ENCODE measurements at regions not wholly inside any gene's neighbourhood (a gene's known extent, or its start where the extent isn't known, plus 50 kb on each side); places are given as distances from the start of the nearest gene placed in this dataset.
"Not testable (repeated sequence)": the region's sequence is repeated elsewhere in the genome, so short reads cannot be mapped to it uniquely, and the experiment has no call there.

DNA sequence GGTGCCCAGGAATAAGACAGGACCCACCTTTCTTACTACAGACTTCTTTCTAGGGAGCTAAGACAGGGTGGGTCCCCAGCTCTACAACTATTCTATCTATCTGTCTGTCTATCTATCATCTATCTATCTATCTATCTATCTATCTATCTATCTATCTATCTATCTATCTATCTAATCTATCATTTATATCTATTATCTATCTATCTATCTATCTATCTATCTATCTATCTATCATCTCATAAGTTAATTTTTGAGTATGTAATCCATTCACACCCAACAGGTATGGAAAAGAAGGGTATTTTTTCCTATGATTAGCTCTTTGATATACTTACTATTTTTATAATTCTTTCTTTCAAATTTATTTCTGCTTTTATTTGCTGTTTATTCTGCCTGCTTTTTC lies 55.9 kb downstream of the BAMBI start:
- no peak for DNase-seq

DNA sequence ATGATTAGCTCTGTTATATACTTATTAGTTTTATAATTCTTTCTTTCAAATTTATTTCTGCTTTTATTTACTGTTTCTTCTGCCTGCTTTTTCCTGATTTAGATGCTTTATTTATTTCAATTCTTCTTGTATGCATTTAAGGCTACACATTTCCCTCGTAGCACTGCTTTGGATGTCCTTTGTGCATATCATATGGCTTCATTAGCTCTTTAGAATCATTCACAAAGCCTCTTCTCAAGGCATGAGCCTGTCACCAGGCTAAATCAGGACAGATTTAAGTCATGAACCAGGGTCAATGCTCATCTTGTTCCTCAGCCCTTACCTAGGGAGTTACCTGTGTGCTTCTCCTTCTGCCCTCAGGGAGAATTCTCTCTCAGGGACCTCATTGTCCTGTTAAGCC lies 56.3 kb downstream of the BAMBI start:
- no peak for DNase-seq

DNA sequence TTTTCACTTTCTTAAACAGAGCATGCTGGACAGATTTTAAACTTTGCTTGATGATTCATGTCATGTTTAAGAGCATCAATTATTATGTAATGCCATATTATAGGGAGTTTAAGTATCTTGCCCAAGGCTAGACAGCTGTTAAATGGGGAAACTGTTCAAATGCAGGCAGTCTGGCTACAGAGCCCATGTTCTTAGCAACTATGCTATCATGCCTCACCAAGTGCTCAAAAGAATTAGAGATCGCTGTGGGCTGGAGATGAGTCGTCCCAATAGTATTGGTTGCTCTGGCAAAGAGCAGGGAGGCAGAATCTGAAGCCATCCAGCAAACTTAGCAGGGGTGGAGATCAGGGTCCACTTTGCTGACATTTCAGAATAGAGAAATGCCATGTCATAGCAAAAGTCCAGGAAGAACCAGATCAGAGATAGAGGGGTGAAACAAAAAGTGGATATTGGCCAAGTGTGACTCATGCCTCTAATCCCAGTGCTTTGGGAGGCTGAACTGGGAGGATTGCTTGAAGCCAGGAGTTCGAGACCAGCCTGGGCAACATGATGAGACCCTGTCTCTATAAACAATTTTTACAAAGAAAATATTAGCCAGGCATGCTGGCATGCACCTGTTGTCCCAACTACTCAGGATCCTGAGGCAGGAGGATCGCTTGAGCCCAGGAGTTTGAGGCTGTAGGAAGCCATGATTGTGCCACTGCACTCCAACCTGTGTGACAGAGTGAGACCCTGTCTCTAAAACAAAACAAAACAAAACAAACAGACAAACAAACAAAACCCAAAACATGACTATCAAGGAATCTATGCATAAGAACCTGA lies 57.8 kb downstream of the BAMBI start:
- DNase-seq = no peak

DNA sequence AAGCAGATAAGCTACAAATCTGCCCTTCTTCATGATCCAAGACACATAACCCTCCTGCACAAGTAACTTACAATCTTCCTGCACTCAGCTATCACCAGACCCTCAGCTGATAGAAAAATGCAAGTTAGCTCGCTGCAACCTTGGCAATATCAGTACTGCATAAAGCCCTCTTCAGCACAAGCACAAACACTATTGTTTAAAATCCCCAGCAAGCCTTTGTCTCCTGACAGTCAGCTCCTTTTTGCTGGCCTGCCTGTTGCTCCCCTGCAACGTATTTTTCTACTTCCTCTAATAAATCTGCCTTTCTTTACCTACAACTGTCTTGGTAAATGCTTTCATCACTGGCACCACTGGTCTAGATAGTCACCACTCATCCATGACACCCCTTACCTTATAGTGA lies 59.8 kb downstream of the BAMBI start:
- DNase-seq = no peak

DNA sequence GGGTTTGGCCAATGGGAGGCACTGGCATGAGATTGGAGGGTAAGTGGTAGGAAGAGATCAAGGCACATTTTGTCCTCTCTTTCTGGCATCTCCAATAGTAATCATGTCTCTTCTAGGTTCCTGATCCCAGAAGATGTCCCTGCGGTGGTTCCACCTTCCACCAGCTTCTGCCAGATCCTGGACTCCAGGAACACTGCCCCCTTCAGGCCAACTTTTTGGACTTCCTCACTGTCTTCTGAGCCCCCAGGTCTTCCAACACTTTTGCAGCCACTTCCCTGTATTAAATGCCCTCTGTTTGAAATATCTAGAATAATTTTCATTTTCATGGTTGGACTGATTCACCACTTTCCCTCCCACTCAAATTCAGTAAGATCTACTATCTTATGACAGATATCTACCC lies 60.9 kb downstream of the BAMBI start:
- no peak for DNase-seq

DNA sequence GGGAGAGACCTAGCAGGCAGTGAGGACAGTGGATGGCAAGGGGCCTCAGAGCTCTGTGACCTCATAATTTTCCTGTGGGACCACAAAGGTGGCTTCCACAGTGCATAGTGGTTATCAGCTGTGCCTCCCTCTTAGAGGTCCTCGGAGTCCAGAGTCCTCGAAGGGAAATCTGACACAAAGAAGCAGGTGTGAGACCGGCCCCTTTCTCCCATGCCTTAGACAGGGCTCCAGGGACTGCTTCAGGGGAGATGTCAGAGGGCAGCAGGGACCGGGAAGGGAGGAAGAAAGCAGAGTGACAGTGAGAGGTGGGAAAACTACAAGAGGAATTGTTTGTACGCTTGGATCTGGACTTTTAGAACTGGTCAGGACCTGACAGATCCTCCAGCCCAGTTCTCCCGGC lies 66.3 kb downstream of the BAMBI start:
- no peak for DNase-seq

DNA sequence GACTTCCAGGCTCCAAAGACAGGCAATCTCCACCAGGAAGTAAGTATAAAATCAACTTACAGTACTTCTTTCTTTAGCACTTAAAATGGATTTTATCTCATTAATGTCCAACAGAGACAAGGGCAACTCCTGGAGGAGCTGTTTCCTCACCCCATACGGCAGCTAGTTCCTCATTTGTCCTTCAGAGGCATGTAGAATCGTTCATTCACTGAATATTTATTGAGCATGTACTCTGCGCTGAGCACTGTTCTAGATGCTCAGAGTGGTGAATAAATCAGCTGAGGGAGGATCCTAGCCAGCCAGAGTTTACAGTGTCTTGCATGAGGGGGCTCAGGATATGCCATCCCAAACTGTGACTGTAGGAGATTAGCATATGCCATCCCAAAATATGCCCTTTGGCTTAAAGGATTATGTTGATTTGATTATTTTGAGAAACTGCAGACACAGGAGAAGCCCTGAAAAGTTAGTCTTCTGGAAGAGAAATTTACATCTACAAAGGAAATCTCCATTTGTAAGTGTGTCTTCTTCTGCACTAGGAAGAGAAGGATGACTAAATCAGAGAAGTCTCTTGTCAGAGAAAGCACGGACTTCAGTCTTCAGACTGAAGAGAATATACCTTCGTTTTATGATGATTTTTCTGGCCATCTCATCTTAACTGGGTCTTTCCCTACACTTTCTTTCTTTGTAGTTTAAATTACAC lies 66.9 kb downstream of the BAMBI start:
- no peak for DNase-seq

DNA sequence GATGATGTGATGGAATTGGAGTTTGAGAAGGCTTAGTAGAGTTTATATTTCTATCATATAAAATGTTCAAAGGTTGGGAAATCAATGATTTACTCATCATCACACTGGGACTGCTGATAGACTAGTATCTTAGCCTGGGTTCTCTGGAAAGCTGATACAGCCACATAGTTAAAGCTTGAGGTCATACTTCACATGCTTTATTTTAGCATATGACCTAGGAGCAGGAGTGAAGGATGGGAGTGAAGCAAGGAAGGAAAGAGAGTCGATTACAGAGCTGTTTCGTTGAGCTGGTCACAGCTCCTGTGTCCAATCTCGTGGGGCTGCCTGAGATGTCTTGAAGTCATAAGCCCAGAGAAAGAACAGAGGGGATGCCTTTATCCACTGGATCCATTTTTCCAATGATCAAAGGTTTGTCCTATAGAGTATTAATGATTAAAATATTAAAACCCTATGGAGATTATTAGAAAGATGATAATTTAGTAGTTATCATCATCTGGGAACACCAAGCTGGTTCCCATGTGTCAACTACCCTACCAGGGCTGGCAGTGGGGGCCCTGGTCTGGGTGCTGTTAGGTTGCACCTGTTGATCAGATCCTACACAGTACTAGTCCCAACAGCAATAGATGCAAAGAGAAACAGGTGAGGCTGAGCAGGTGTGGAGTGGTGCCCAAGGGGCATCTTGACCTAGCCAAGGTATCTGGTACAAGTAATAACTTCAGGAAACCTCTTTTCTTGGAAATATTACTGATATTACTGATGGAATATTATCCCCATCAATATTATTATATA lies 77.8 kb downstream of the BAMBI start:
- no peak for DNase-seq

DNA sequence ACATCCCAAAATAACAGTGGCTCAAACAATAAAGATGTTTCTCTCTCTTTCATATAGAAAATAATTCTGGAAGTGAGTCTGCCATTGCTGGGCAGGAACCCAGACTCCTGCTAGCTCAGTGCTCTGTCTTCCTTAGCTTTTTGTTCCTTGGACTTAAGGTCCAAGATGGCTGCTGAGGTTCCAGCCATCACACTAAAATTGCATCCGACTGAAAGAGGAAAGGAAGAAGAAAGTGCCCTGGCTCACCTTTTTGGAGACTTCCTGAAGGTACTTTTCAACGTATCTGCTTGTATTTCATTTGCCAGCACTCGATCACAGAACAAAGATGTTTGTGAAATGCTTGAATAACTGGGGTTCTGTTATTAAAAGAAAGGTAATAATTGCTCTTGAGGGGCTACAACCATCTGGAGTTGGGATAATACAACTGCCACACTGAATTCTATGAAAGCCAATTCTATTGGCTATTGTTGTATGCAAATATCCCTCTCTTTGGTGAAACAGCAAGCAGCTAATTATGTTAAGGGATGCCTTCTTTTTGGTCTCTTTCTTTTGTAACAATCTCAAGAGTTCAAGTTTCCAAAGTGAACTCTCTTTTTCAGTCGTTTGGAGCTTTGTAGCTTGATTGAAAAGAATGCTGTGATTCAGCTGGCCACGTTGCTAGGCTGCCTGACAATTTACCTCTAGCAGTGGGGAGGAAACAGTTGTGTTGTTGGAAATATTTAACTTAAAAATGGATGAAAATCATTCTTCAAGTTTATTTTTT lies 83.9 kb downstream of the BAMBI start:
- no peak for DNase-seq

DNA sequence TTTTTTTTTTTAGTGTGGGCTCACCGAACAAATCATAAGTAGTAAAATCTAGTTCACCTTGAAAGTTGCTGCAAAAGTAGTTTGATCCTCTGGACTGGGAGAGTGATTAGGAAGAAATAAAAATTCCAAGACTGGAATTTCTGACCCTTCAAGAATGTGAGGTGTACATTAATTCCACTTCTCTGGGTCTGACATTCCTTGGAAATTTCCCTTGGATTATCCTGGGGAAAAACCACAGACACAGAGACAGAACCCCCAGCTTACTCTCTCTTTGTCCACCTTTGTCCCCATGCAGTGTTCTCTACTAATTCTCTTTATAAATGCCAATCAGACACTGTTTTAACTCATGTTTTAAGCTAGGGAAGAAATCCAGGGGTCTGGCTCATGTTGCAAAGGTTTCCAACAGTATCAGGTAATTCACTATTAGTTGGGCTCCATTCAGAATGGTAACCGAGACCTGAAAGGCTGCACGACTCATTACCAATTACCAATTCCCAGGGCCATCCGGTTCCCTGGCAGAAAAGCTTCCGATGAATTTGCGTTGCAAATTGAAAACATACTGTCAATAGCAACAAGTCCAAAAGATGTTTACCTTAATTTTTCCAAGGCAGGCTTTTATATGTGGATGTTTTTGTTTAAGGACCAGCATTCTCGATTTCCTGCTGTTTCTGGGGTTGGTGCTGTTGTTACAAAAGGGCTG lies 86.3 kb downstream of the BAMBI start:
- no peak for DNase-seq

DNA sequence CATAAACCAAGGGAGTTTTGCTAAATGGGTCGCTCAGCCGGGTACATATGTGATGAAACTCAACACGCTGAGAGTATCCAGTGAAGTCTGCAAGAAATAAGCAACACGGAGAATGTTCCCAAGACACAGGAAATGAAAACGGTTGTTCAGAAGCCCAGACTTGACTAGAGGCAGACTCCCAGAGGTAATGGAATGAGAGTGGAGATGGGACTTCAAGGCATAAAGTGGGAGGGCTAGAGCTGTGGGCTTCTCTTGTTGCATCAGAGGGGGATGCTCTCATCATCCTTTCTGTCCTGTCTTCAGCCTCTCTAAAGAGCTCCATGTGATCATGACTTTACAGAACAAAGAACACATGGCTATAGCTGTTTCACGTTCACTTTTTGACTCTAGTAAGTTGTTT lies 88.3 kb downstream of the BAMBI start:
- no peak for DNase-seq

DNA sequence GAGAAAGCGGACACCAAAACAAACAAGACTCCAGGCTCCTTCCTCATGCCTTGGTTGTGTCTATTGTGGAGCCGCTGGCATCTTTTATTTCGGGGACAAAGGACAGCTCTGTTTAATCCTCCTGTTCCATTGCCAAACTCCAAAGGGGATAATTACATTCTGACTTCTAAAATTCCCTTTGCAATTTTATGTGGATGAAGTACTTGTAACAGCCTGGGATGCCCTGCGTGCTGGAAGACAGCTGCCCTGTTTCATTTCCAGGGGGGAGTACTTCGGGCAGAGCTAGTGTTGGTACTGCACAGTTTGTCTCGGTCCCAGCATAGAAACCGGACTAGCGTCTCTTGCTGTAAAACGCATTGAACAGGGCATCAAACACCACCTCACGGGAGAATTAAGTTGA lies 90.9 kb downstream of the BAMBI start:
- no peak for DNase-seq

DNA sequence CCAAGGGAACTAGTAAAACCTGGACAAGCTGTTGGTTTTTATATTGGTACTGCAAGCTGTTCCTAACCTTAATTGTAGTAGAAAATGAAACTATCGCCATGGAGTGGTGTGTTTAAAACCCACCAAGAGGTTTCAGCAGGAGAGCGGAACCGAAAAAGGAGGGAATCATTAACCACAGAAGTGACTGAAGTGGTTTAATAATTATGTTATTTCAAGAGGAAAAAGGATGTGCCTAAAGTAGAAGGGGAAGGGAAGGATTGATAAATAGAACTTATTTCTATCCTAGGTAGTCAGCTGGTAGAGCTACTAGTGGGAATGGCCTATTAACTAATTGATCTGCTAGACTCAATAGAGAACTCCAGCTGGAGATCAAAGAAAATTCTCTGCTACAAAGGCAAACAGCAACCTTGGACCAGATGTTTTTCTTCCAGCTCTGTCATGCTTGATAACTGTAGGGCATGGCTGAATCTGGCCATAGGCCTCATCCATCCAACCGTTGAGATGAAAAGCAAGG lies 91.8 kb downstream of the BAMBI start:
- no peak for DNase-seq

DNA sequence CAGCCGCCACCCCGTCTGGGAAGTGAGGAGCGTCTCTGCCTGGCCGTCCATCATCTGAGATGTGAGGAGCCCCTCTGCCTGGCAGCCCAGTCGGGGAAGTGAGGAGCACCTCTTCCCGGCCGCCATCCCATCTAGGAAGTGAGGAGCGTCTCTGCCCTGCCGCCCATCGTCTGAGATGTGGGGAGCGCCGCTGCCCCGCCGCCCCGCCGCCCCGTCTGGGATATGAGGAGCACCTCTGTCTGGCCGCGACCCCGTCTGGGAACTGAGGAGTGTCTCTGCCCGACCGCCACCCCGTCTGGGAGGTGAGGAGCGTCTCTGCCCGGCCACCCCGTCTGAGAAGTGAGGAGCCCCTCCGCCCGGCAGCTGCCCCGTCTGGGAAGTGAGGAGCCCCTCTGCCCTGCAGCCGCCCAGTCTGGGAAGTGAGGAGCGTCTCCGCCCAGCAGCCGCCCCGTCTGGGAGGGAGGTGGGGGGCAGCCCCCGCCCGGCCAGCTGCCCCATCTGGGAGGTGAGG lies 94.3 kb downstream of the BAMBI start:
- DNase-seq = not testable (repeated sequence)

DNA sequence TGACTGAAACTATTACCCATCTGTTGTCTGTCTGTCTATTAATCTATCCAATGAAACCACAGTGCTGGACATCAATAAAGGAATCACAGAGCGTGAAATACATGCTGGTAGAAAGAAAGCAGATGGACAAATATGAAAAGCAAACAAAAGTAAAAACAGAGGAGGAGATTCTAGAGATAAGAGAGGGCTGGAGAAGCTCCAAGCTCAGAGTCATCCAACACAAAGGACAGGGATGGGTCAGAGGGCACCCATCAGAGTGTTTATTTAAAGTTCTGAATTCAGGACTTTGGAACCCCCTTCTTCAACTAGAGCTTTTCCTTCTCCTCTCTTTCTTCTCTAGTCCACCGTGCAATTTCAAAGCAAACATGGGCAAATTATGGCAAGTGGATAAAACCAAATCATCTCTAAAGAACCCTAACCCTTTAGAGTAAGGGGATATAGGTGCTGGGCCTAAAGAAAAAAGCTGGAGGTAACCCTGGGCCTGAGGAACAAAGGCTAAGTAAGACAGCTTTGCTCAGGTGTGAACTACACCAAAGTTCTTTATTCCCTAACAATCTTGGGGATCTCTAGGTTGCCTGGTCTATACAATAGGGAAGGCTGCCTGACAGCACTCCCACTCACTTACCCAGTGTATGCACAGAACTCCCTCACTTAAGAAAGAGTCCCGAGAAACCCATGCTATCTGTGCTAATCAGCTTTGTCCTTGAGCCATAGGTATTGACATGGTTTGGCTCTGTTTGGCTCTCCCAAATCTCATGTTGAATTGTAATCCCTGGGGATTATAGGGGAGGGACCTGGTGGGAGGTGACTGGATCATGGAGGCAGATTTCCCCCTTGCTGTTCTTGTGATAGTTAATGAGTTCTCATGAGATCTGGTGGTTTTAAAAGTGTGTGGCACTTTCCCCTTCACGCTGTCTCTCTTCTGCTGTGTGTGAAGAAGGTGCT lies 97.0 kb downstream of the BAMBI start:
- no peak for DNase-seq

DNA sequence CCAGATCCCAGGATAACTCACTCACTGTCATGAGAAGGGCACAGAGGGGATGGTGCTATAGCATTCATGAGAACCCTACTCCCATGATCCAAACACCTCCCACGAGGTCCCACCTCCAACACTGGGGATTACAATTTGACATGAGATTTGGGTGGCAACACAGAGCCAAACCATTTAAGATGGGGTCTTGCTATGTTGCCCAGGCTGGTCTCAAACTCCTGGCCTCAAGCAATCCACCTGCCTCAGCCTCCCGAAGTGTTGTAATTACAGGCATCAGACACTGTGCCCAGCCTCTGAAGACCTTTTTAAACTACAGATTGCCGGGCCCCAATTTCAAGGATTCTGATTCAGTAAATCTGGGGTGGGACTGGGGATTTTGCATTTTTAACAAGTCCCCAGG lies 98.5 kb downstream of the BAMBI start:
- no peak for DNase-seq

DNA sequence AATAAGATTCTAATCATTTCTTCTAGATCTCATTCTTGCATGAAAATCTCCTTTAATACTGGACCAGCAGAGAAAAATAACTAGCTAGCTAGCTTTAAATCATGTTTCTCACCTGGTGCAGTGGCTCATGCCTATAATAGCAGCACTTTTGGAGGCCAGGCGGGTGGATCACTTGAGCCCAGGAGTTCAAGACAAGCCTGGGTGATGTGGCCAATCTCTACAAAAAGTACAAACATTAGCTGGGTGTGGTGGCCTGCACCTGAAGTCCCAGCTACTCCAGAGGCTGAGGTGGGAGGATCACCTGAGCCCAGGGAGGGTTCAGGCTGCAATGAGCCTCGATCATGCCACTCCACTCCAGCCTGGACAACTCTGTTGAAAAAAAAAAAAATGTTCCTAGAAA lies 99.2 kb downstream of the BAMBI start:
- no peak for DNase-seq

DNA sequence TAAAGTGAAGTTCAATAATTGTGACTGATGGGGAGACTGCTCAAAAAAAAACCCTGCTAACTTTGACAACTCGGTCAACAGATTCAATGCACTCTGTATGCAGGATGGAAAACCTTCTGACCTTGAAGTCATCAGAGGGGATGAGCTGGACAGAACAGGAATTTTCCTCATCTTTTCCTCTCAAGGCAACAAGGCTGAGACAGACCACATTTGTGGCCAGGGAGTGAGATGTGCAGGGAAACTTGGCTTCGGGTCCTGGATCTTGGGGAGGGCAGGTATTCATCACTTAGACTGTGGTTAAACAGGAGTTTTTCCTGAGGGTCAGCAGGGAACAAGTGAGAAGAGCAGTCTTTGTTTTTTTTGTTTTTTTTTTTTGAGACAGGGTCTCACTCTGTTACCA lies 100.6 kb downstream of the BAMBI start:
- DNase-seq = no peak

DNA sequence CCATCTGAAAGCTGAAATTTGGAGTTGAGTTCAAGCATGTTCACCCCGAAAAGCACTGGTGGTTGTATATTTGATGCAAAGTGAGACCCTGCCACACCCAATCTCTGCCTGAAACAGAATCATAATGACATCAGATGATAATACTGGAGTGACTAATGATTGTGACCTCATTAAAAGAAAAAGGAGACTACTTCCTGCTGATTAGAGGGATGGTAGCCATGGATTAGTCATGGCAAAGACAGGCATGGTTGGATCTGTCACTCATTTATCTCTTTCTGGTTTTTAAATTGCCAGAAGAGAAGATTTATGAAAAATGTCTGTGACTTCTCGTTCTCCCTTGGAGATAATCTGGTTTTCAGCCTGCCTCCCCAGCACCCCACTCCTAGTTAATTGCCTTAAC lies 101.2 kb downstream of the BAMBI start:
- no peak for DNase-seq

DNA sequence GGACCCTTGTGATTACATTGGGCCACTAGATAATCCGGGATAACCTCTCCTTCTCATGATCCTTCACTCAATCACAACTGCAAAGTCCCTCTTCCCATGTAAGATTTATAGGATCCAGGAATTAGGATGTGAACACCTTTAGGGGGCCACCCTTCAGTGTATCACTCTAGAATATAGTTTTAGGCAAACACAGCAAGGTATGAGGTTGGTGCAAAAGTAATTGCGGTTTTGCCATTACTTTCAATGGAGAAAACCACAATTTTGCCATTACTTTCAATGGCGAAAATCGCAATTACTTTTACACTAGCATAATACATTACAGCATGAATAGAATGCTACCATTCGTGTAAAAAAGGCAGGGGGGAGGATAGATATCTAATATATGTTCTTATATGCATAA lies 104.0 kb downstream of the BAMBI start:
- no peak for DNase-seq

DNA sequence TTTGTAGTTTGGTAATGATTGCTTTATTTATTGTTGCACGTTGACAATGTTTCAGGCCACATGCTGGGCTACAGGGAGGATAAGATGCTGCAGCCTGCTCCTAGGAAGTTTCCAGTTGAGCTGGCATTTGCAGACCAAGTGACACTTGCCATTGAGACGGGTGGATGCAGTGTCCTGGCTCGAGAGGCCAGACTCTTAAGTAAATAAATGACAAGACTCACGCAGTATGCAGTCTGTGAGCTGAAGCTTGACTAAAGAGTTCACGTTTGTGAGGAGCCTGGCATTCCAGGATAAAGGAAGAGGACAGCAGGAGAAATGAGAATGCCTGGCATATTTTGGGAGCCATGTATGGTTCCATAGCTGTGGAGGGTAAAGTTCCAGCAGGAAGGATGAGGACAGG lies 105.8 kb downstream of the BAMBI start:
- no peak for DNase-seq

Measured in activated CD4-positive, alpha-beta T cell treated with anti-CD3 and anti-CD28 coated beads, Interleukin-2, amount 50 U/mL, for 4 hours (primary cell).